ENCODE measurements at regions not wholly inside any gene's neighbourhood (a gene's known extent, or its start where the extent isn't known, plus 50 kb on each side); places are given as distances from the start of the nearest gene placed in this dataset.
"Not testable (repeated sequence)": the region's sequence is repeated elsewhere in the genome, so short reads cannot be mapped to it uniquely, and the experiment has no call there.

DNA sequence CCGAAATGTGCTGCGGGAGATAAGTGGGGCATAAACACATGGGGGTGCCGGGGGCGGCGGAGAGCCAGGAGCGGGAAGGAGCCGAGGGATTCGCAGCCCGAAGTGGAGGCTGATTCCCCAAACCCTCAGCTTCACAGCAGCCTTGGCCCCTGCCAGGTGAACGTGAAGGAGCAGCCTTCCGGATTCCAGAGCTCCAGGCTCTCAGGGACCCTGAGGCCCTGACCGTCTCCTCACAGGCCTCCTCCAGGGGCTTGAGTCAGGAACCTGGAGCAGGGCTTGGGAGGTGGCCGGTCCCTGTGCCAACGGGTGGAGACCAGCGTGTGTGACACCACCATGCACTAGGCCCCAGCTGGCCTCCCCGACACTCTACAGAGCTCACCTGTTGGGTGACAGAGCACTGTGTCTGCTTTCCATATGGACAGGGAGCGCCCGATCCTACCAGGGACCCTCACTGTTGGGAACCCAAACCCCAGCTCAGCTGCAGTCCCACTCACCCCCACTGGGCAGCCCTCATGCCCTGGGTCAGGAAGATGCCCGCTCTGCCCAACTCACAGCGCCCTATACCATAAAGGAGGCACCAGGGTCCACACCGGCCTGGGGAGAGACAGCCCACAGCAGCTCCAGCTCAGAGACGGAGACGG, 117.6 kb upstream of the OTOS start:
- peaks cover 26% of the 10 kb centered on the region for H3K27me3 Mint-ChIP-seq
- no peak overlapping the region for H3K4me3 Mint-ChIP-seq
- H3K36me3 Mint-ChIP-seq (ENCODE audit: insufficient read depth): no peaks in the 10 kb centered on the region

DNA sequence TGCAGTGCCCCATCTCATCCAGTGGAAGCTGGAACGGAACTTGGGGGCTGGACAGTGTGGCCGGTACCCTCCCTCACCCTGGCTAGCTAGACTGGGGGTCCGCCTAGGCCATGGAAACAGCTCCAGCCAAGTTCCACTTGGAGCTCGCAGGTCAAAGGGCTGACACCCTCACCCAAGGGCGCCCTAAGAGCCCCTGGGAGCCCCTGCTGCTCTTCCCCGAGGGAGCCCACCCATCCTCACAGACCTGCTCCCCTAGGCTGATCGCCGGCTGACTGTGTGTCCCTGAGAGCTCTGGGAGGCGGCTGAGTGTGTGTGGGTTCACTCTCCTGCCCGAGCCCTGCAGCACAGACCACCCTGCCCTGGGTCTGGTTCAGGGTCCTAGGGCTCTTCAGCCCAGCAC, 118.2 kb upstream of the OTOS start:
- DNase-seq (ENCODE audit: low spot score in 2 of 2) (no peak), ATAC-seq (replicated peaks; ENCODE audit: extremely low read depth, poor library complexity, severe bottlenecking) (no peak)
- Mint-ChIP-seq H3K4me1 (no peaks in the 10 kb centered on the region), H3K9me3 (peaks cover 17% of the 10 kb centered on the region), H3K36me3 (ENCODE audit: insufficient read depth) (peaks cover under 1% of the 10 kb centered on the region), H3K27me3 (peaks cover 19% of the 10 kb centered on the region), H3K4me3 (no peak overlapping the region), H3K27ac (ENCODE audit: low read depth) (no peak overlapping the region)

More for the DNA sequence above, 117.6 kb upstream of the OTOS start:
- ATAC-seq (replicated peaks; ENCODE audit: extremely low read depth, poor library complexity, severe bottlenecking) (no peak), DNase-seq (ENCODE audit: low spot score in 2 of 2) (peak in 1 of 2 donors; percentile 11)
- no peak overlapping the region for H3K27ac Mint-ChIP-seq (ENCODE audit: low read depth)
- H3K4me1 Mint-ChIP-seq: no peaks in the 10 kb centered on the region
- H3K9me3 Mint-ChIP-seq: peaks cover 11% of the 10 kb centered on the region

DNA sequence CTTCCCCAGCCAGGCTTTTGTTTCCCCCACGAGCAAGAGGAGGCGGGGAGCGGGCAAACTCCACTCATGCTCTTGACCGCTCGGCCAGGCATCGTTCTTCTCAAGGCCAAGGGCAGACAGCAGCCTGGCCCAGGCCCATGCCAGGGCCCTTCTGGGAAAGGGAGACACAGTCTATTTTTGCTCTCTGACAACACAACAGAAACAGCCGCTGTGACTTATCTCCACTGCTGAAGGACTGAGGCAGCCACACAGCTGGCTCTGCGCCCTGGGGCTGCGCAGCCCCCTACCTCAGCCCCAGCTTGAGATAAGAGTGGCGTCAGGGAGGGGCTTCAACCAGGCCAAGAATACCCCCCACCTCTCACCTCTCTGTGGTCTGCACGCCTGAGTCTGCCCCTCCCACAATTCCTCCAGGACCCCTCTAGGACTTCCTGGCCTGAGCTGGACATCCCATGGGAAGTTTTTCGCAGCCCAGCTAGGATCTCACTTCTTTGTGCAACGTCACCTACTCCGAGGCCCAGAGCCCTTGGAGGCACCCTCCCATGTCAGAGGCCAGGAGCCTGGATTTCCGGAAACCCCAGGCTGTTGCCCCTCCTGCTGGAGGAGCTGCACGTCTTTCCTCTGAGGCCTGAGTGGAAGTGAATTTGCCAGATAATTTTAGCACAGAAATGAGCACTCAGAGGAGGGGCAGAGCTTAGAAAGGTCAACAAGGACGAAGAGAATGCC, 118.9 kb upstream of the OTOS start:
- no peak overlapping the region for H3K27ac Mint-ChIP-seq (ENCODE audit: low read depth)
- H3K36me3 Mint-ChIP-seq (ENCODE audit: insufficient read depth): peaks cover 2% of the 10 kb centered on the region
- peaks cover 18% of the 10 kb centered on the region for H3K27me3 Mint-ChIP-seq
- H3K4me1 Mint-ChIP-seq: no peaks in the 10 kb centered on the region
- peaks cover 20% of the 10 kb centered on the region for H3K9me3 Mint-ChIP-seq
- DNase-seq (ENCODE audit: low spot score in 2 of 2) (no peak), ATAC-seq (replicated peaks; ENCODE audit: extremely low read depth, poor library complexity, severe bottlenecking) (no peak)
- no peak overlapping the region for H3K4me3 Mint-ChIP-seq

- Mint-ChIP-seq H3K27me3 (peaks cover 15% of the 10 kb centered on the region), H3K27ac (ENCODE audit: low read depth) (no peak overlapping the region), H3K4me1 (no peaks in the 10 kb centered on the region), H3K4me3 (no peak overlapping the region), H3K9me3 (peaks cover 20% of the 10 kb centered on the region), H3K36me3 (ENCODE audit: insufficient read depth) (peaks cover 2% of the 10 kb centered on the region)
- DNase-seq (ENCODE audit: low spot score in 2 of 2) (no peak), ATAC-seq (replicated peaks; ENCODE audit: extremely low read depth, poor library complexity, severe bottlenecking) (no peak)
Measured at GRCh38 chr2:240259924-240260529, 119.6 kb upstream of the OTOS start.

DNA sequence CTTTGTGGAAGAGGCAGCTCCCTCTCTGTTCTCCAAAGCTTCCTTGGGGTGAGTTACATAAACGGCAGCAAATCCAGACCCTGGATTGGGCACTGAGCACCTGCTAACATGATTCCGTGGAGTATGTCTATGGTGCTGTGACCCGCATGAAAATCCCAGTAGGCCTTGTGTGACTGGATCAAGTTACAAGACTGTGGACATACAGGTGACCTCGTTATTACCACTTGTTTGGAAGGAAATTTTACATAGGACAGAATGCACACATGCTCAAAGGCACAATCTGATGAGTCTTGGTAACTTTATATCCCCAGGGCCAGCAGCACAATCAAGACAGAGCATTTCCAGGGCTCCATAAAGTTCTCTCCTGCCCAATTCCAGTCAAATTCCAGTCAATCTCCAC, 120.2 kb upstream of the OTOS start:
- H3K4me3 Mint-ChIP-seq: no peak overlapping the region
- ATAC-seq (replicated peaks; ENCODE audit: extremely low read depth, poor library complexity, severe bottlenecking) (no peak), DNase-seq (ENCODE audit: low spot score in 2 of 2) (no peak)
- H3K27me3 Mint-ChIP-seq: peaks cover 8% of the 10 kb centered on the region
- H3K36me3 Mint-ChIP-seq (ENCODE audit: insufficient read depth): peaks cover 2% of the 10 kb centered on the region
- H3K4me1 Mint-ChIP-seq: no peaks in the 10 kb centered on the region
- H3K27ac Mint-ChIP-seq (ENCODE audit: low read depth): no peak overlapping the region
- peaks cover 20% of the 10 kb centered on the region for H3K9me3 Mint-ChIP-seq

DNA sequence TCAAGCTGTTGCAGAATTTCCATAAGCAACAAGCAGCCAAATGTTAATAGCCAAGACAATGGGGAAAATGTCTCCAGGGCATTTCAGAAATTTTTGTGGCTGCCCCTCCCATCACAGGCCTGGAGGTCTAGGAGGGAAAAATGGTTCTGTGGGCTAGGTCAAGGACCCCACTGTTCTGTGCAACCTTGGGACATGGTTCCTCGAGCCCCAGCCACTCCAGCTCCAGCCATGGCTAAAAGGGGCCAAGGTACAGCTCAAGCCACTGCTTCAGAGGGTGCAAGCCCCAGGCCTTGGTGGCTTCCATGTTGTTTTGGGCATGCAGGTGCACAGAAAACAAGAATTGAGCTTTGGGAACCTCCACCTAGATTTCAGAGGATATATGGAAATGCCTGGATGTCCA, 122.1 kb upstream of the OTOS start:
- DNase-seq (ENCODE audit: low spot score in 2 of 2); H3K27me3 Mint-ChIP-seq; H3K4me3 Mint-ChIP-seq; H3K27ac Mint-ChIP-seq (ENCODE audit: low read depth); H3K4me1 Mint-ChIP-seq; H3K36me3 Mint-ChIP-seq (ENCODE audit: insufficient read depth); ATAC-seq (replicated peaks; ENCODE audit: extremely low read depth, poor library complexity, severe bottlenecking): not testable (repeated sequence)
- H3K9me3 Mint-ChIP-seq: peaks cover 20% of the 10 kb centered on the region

- Mint-ChIP-seq H3K4me1 (no peaks in the 10 kb centered on the region), H3K9me3 (peaks cover 8% of the 10 kb centered on the region), H3K27ac (ENCODE audit: low read depth) (no peak overlapping the region), H3K36me3 (ENCODE audit: insufficient read depth) (no peaks in the 10 kb centered on the region), H3K27me3 (peaks cover 64% of the 10 kb centered on the region), H3K4me3 (no peak overlapping the region)
- ATAC-seq (replicated peaks; ENCODE audit: extremely low read depth, poor library complexity, severe bottlenecking) (no peak), DNase-seq (ENCODE audit: low spot score in 2 of 2) (no peak)
Measured at GRCh38 chr2:240269380-240269779, 128.9 kb upstream of the OTOS start.

DNA sequence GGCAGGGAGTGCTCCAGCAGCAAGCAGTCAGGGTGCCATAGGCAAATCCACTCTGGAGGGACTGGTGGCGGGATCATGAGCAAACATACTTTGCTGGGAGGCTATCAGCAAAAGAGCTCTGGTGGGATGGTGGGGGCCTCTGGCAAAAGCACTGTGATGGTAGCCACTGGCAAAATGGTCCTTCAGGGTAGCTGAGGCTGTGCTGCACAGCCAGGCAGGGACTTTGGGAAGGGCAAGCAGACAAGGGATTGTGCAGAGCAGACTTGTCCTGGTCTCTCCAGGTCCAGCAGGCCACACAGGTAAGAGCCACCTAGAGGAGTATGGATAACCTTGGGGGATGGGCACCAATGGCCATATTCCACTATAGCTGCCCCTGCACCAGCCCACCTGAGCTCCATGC, 129.4 kb upstream of the OTOS start:
- no peaks in the 10 kb centered on the region for H3K36me3 Mint-ChIP-seq (ENCODE audit: insufficient read depth)

DNA sequence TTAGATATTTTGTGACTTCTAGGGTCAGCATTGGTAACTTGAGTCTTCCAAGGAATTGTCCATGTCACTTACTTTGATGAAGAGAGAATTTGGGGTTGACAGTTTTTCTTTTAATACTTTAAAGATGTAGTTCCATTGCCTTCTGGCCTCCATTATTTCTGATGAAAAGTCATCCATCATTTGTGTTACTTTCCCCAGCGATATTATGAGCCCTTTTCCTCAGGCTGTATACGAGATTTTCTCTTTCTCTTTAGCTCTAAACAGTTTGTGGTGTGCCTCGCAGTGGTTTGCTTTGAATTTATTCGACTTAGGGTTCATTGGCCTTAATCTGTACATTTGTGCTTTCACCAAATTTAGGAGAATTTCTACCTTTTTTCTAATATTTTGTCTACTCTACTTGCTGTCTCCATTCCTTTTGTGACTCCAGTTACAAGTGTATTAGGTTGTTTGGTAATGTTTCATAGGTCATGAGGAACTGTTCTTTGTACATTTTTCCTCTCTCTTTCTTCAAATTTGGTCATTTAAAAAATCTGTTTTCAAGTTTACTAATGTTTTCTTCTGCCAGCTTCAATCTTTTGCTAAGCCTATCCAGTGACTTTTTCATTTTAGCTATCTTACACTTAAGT, 131.4 kb upstream of the OTOS start:
- DNase-seq (ENCODE audit: low spot score in 2 of 2): no peak
- H3K36me3 Mint-ChIP-seq (ENCODE audit: insufficient read depth): no peaks in the 10 kb centered on the region
- H3K27me3 Mint-ChIP-seq: peaks cover 88% of the 10 kb centered on the region
- no peak overlapping the region for H3K27ac Mint-ChIP-seq (ENCODE audit: low read depth)
- H3K9me3 Mint-ChIP-seq: peaks cover 8% of the 10 kb centered on the region
- no peak for ATAC-seq (replicated peaks; ENCODE audit: extremely low read depth, poor library complexity, severe bottlenecking)
- no peaks in the 10 kb centered on the region for H3K4me1 Mint-ChIP-seq
- no peak overlapping the region for H3K4me3 Mint-ChIP-seq

More for the DNA sequence above, 129.4 kb upstream of the OTOS start:
- ATAC-seq (replicated peaks; ENCODE audit: extremely low read depth, poor library complexity, severe bottlenecking) (no peak), DNase-seq (ENCODE audit: low spot score in 2 of 2) (no peak)
- peaks cover 8% of the 10 kb centered on the region for H3K9me3 Mint-ChIP-seq
- no peaks in the 10 kb centered on the region for H3K4me1 Mint-ChIP-seq
- peaks cover 69% of the 10 kb centered on the region for H3K27me3 Mint-ChIP-seq
- no peak overlapping the region for H3K4me3 Mint-ChIP-seq
- H3K27ac Mint-ChIP-seq (ENCODE audit: low read depth): no peak overlapping the region

DNA sequence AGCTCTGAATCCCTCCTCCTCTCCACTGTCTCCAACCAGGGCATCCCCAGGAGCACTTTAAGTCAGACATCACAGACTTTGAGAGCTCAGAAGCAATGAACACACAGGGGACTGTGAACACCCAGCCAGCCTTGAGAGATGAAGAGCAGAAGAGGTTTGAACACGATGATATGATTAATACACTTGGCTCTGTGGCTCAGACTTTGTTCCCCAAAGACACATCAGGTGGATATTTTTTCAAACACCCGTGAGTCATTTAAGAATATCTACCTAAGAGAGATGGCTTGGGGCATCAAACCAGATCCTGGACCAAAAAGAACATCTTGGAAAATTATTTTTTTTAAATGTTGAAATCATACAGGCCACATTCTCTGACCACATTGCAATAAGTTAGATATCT, 134.9 kb upstream of the OTOS start:
- Mint-ChIP-seq H3K27me3 (peaks cover 92% of the 10 kb centered on the region), H3K4me3 (no peak overlapping the region), H3K4me1 (no peaks in the 10 kb centered on the region), H3K27ac (ENCODE audit: low read depth) (no peak overlapping the region), H3K9me3 (peaks cover 8% of the 10 kb centered on the region), H3K36me3 (ENCODE audit: insufficient read depth) (no peaks in the 10 kb centered on the region)
- ATAC-seq (replicated peaks; ENCODE audit: extremely low read depth, poor library complexity, severe bottlenecking) (no peak), DNase-seq (ENCODE audit: low spot score in 2 of 2) (no peak)

- Mint-ChIP-seq H3K36me3 (ENCODE audit: insufficient read depth) (no peaks in the 10 kb centered on the region), H3K27ac (ENCODE audit: low read depth) (no peak overlapping the region), H3K27me3 (peaks cover 97% of the 10 kb centered on the region), H3K9me3 (peaks cover 2% of the 10 kb centered on the region), H3K4me3 (no peak overlapping the region), H3K4me1 (no peaks in the 10 kb centered on the region)
- no peak for ATAC-seq (replicated peaks; ENCODE audit: extremely low read depth, poor library complexity, severe bottlenecking)
- no peak for DNase-seq (ENCODE audit: low spot score in 2 of 2)
Measured at GRCh38 chr2:240277073-240277806, 136.8 kb upstream of the OTOS start.

- Mint-ChIP-seq H3K27me3 (peaks cover 97% of the 10 kb centered on the region), H3K36me3 (ENCODE audit: insufficient read depth) (no peaks in the 10 kb centered on the region), H3K9me3 (peaks cover 3% of the 10 kb centered on the region), H3K27ac (ENCODE audit: low read depth) (no peak overlapping the region), H3K4me1 (no peaks in the 10 kb centered on the region), H3K4me3 (no peak overlapping the region)
- ATAC-seq (replicated peaks; ENCODE audit: extremely low read depth, poor library complexity, severe bottlenecking) (no peak), DNase-seq (ENCODE audit: low spot score in 2 of 2) (no peak)
Measured at GRCh38 chr2:240277807-240278522, 137.5 kb upstream of the OTOS start.

Data from central memory CD8-positive, alpha-beta T cell (primary cell).